IPS-NIHi7 (cell line): ENCODE measurements at regions not wholly inside any gene's neighbourhood (a gene's known extent, or its start where the extent isn't known, plus 50 kb on each side); places are given as distances from the start of the nearest gene placed in this dataset.

Source experiments
- DNase-seq: peaks from one replicate; pipeline ENCODE4 v3.0.0; 2012; ENCODE audit warnings: mixed read lengths; ENCODE audit errors: extremely low spot score

GRCh38 chr10:10552948-10553347 lies 464.7 kb upstream of the CELF2 start:
- no peak for DNase-seq

DNA sequence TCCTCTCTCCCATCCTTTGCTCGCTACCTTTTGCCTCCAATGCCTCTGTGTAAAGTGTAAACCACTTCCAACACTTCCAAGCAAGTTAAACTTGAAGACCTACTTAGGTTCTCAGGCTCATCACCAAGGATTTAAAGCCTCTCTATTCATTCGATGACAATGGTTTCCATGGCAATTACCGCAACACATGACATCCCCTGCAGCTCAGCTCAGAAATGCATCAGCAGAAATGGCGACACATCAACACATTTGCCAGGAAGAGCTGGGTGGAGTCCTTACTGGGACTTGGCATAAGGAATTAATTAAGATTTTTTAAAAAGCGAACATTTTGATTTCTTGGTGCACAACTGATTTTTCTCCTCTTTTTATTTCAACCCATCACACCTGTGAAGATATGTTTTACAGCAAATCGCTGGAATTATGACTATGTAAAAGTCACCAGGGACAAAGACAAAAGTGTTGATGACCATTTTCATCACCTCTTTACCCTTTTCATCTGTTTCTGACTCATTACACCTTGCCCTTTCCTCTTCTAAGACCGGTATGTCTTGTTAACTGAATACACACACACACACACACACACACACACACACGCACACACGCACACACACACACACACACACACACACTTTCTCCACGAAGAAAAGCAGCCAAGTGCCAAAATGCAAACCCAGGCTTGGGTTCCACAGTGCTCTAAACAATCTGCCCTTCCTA lies 453.4 kb upstream of the CELF2 start:
- DNase-seq, result no peak

- no peak for DNase-seq
Observed at GRCh38 chr10:10576937-10577336, 440.7 kb upstream of the CELF2 start.

- no peak for DNase-seq
Observed at GRCh38 chr10:10579709-10580108, 438.0 kb upstream of the CELF2 start.

GRCh38 chr10:10584161-10584560 lies 433.5 kb upstream of the CELF2 start:
- DNase-seq, result no peak

DNA sequence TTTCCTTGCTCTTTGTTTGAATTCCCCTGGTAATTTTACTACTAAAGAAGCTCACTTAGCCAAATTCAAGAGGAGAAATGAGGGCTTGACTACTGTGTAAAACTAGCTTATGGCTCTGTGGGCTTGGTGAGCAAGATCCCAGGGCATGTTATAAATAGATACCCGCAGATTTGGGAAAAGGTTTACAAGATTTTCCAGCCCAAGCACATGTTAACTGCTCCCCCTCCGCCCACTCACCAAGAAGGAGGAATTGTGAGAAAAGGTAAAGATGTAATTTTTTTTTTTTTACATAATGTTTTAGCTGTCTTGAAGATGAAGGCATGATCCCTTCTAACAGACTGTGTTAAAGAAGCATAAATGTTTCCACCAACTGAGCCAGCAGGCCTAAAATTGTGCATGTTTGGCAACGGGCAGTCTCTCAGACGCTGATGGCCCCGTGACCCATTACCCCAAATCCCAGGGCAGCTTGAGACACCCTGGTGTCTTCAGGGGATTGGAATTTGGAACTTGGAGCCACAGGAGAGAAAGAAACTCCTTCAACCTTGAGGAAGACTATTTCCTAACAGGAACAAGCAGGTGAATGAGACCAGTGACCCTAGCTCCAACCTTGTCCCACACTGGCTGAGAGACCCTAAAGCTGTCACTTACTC lies 429.8 kb upstream of the CELF2 start:
- no peak for DNase-seq

DNA sequence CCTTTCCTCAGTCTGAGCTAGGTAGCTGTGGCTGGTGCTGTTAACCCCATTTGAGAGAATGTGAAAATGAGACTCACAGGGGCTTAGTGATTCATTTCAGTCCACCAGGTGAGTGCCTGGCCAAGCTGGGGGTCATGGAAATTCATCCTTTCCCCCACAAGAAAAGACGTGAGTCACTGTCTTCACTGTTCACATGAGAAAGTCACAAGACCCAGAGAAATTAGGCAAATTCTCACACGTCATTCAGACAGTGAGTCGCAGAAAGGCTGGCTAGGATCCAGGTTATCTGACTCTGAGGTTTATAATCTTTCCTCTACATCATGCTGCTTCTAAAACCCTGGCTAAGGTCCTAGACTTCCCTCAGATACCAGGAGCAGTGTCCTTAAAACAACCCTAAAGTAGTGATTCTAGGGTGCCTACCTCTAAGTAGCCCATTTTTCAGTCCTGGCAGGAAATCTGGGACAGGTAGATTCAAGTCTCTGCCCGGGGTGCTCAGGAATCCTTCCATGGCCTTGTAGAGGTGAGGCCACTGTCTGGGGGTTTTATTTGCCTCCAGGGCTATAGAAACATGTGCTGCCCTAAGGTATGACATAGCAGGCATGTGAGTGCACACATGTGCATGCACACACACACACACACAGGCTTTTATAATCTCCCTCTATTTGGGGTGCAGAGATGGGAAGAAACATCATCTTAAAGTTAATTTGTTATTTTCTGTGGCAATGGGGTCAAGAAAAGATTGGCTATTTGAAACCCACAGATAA lies 427.9 kb upstream of the CELF2 start:
- DNase-seq, result no peak

DNA sequence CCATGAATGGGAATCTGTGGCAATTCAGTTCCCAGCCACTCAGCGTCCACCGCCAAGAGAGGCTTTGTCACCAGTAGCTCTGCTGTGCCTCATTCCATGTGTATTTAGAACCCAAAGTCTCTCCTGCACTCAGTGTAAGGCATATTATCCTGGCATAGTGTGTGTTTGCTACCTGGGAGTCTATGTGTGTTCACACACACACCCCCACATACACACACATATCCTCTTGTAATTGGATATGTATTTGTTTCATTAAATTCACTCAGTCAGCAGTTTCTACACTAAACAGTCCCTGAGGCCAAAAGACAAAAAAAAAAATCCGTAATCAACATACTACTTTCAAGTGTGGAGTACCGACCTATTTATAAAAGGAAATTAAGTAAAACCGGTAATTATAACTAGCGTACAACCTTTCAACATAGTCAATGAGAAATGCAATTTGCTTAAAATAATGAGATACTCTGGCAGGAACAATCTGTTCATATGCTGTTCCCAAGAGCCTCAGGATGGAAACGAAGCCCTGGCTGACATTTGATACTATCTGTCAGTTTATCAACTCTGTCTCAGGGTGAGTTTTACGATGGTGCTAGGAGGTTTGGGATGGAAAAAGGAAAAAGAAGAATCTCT lies 425.8 kb upstream of the CELF2 start:
- DNase-seq, result no peak

DNA sequence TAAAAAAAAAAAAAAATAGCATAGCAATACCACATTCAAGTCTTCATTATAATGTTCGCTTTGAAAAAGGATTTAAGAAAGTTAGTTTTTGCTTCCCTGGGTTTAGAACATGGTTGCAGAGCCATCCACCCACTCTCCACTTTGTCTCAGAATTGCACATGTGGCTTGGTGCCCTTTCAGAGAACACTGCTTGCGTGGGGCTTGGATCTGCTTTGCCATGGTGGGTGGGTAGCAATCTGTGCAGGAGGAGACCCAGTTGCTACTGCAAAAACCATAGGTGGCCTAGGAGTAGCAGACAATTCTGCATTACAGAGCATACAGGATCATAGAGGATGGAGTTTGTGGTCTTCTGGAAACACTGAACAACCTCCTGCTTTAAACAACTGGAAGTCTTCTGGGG lies 421.4 kb upstream of the CELF2 start:
- no peak for DNase-seq

- DNase-seq, result no peak
Observed at GRCh38 chr10:10598297-10598696, 419.4 kb upstream of the CELF2 start.

DNA sequence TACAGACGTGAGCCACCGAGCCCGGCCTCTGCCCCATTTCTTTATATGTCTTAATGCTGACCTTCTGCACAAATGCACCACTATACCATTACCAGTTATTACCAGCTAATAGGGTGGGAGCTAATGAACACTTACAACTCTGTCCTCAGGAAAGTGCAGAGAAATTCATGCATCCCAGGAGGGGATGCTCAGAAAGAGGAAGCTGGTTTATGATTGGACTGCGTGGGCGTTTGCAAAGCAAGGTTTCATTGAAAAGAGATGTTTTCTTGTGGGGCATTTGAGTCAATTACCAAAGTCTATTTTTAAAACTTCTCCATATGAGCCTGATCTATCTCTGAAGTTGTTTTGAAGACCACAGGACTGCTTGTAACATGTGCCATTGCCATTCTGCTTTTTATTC lies 417.7 kb upstream of the CELF2 start:
- no peak for DNase-seq

DNA sequence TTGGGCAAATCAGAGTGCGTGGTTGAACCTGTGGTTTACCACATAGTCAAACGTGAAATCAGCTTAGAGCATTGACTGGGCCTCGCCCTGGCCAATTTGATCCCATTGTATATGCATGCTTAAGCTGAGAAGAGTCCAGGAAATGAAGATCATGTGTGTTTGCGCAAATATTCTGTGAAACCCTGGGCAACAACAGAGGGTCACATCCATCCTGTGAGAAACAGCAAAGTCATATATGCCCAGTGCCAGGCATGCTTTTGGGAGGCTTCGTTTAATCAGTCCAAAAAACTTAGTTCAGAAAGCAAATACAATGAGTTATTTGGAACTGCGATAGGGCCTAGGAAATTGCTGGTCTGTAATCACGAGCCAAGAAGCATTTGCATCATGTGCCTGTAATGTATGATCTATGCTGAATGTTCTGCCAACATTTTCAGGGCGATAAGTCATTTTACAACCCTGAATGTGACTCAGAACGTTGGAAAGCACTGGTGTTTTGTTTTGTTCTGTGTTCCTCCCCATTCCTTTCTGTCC lies 412.1 kb upstream of the CELF2 start:
- DNase-seq, result no peak

GRCh38 chr10:10609379-10609955 lies 408.2 kb upstream of the CELF2 start:
- DNase-seq, result no peak

DNA sequence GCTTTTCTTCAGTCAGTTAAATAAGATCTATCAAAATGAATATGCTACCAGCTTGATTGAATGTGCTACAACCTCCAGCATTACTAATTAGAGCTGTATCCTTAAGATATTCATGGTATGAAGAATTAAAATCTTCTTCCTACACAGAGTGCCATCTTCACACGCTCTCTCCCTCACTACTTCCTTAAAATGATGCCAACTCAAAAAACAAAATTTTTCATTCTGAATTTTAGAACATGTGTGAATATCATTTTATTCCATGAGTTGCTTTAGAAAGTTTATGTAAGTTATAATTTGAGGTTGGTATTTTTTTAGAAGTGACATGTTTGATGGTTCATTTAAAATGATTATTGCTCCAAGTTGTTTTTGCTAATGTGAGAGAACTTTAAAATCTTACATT lies 407.5 kb upstream of the CELF2 start:
- no peak for DNase-seq

DNA sequence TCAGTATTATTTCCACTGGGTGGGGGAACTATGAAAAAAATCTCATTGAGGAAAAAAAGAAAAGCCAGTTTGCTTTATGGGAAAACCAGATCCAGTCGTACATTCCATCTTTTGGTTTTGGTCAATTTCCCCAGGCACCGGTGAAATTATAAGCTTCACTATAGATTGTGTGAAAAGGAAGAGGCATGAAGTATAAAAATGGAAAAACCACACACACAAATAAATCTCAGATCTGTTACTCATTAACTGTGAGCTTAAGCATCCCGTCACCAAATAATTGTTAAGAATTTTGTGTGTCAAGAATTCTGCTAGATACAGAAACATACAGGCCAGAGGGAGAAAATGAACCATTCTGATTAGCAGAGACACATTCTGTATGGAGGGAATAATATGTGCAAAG lies 405.5 kb upstream of the CELF2 start:
- DNase-seq, result no peak

- no peak for DNase-seq
Observed at GRCh38 chr10:10613656-10614244, 403.9 kb upstream of the CELF2 start.

GRCh38 chr10:10617686-10618085 lies 400.0 kb upstream of the CELF2 start:
- DNase-seq, result no peak

- no peak for DNase-seq
Observed at GRCh38 chr10:10618139-10618538, 399.5 kb upstream of the CELF2 start.

- no peak for DNase-seq
Observed at GRCh38 chr10:10623958-10624566, 393.6 kb upstream of the CELF2 start.

- DNase-seq, result no peak
Observed at GRCh38 chr10:10624567-10624962, 393.1 kb upstream of the CELF2 start.

DNA sequence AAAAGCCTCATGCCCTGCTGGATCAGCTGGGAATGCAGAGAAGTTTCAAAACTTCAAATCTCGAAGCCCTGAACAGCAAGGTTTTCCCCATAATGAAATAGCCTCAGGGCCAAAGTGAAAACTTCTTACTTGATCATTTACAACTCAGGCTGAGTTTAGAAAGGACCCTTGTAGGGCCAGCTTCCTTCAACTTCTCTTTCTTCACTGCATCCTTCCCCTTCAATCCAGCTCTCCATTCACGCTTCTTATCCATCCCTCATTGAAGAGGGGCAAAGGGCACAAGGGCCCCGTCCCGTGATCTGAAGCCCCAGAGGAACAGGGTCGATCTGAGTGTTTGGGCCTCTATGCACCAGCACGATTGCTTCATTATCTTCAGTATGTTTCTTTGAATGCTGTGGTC lies 392.2 kb upstream of the CELF2 start:
- DNase-seq, result no peak
